Brain microvascular endothelial cell (primary cell): ENCODE measurements at regions not wholly inside any gene's neighbourhood (a gene's known extent, or its start where the extent isn't known, plus 50 kb on each side); places are given as distances from the start of the nearest gene placed in this dataset.
"Not testable (repeated sequence)": the region's sequence is repeated elsewhere in the genome, so short reads cannot be mapped to it uniquely, and the experiment has no call there.

ENCODE experiments used
- DNase-seq: peaks from one replicate; pipeline ENCODE4 v3.0.0-alpha.2; 2020
- H3K27ac ChIP-seq: fragments of 250-450 bp; sonication (Bioruptor Pico); 2 replicates; pipeline ENCODE4 v1.5.1; 2020; ENCODE audit warnings: mild to moderate bottlenecking, moderate library complexity
- H3K27me3 ChIP-seq: fragments of 250-450 bp; sonication (Bioruptor Pico); replicated peaks from 2 replicates; pipeline ENCODE4 v1.5.1; 2020; ENCODE audit warnings: mild to moderate bottlenecking
- H3K36me3 ChIP-seq: fragments of 250-450 bp; sonication (Bioruptor Pico); replicated peaks from 2 replicates; pipeline ENCODE4 v1.5.1; 2020; ENCODE audit warnings: mild to moderate bottlenecking
- H3K4me3 ChIP-seq: 2 replicates; pipeline ENCODE4 v1.5.1; 2011; ENCODE audit warnings: low read depth, mild to moderate bottlenecking, control low read depth, low read length, moderate library complexity
- in situ Hi-C: cut with HindIII; loops from 2 replicates; pipeline ENCODE4 v1.10.0; 2017; ENCODE audit warnings: low sequenced_read_pairs, low pct_ligation_motif_present
- TF ChIP-seq, protein P1 (sequence below): IDR thresholded peaks from 2 replicates; pipeline ENCODE4 v1.5.1; 2011; ENCODE audit warnings: low read depth, mild to moderate bottlenecking, moderate library complexity, low read length, control low read depth, inconsistent platforms; ENCODE audit errors: missing control alignments

DNA sequence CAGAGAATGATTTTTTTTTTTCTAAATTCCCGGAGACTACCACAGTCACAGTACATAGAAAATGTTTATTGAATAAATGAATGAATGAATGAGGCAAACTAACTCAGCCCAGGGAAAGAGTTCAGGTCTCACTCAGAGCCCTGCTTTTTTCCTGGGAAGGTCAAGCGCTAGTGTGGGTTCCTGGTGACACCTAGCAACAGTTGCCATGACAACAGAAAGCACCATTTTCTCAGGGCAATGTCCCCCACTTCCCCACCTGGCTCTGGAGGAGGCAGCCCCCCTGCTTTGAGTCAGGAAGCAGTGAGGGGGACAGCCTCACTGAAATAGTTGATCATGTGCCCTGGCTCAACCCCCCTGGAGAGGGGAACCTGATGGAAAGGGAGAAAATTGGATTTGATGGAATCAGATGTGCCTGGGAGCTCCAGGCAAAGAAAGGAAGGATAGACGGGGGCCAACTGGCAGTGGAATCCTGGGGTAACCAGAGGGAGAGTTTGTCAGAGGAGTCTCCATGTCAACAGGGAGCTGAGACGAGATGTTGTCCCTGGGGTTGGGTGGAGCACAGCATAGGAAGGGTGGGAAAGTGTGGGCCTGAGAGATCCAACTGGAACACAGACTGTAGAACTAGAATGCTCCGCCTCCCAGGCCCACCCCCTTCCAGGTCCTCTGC, 242.2 kb upstream of the CCL2 start:
- no peaks in the 10 kb centered on the region for H3K36me3 ChIP-seq
- no peak overlapping the region for H3K27ac ChIP-seq
- H3K27me3 ChIP-seq = no peaks in the 10 kb centered on the region
- no peak overlapping the region for H3K4me3 ChIP-seq
- TF ChIP-seq, protein P1, sequence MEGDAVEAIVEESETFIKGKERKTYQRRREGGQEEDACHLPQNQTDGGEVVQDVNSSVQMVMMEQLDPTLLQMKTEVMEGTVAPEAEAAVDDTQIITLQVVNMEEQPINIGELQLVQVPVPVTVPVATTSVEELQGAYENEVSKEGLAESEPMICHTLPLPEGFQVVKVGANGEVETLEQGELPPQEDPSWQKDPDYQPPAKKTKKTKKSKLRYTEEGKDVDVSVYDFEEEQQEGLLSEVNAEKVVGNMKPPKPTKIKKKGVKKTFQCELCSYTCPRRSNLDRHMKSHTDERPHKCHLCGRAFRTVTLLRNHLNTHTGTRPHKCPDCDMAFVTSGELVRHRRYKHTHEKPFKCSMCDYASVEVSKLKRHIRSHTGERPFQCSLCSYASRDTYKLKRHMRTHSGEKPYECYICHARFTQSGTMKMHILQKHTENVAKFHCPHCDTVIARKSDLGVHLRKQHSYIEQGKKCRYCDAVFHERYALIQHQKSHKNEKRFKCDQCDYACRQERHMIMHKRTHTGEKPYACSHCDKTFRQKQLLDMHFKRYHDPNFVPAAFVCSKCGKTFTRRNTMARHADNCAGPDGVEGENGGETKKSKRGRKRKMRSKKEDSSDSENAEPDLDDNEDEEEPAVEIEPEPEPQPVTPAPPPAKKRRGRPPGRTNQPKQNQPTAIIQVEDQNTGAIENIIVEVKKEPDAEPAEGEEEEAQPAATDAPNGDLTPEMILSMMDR = no peak
- in situ Hi-C loops = no loop called here
- DNase-seq = no peak

DNA sequence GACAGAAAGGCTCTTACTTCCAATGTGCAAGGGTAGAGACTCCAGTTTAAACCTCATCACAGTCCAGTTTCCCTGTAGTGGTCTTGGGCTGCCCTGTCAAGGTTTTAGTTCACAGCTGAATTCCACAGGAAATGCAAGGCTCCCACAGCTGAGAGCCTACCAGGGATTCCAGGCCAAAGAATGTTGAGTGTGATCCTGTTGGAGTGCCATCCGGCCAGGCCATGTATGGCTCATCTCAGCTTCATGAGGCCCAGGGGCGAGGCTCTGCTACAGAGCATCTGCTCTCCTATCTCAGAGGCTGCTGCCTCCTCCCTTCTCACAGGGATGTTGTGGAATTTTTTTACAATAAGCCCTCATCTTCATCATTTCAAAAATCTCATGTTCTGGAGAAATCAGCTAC, 239.8 kb upstream of the CCL2 start:
- no peak for DNase-seq
- no peak overlapping the region for H3K4me3 ChIP-seq
- in situ Hi-C loops = no loop called here
- H3K27ac ChIP-seq = no peak overlapping the region
- H3K36me3 ChIP-seq = no peaks in the 10 kb centered on the region
- TF ChIP-seq, protein P1 = no peak
- H3K27me3 ChIP-seq = no peaks in the 10 kb centered on the region

DNA sequence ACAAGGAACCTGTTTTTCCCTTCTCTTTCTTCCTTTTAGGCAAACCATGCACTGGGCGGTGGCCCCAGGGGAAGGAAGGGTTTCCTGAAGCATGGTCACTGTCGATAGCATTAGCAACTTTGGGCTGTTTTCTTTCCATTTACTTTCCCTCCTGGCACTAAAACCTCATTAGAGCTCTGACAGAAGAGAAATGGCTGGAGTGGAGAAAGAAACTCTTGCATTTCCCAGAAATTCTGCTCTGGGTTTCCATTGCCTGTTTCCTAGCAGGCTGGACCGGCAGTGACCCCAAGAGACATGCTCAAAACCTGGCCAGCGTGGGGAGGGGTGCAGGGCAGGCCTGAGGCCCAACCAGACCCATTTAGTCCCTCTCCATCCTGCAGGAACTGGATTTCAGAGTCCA, 230.7 kb upstream of the CCL2 start:
- in situ Hi-C loops = no loop called here
- no peak for DNase-seq
- Histone ChIP-seq H3K27ac (no peak overlapping the region), H3K4me3 (no peak overlapping the region), H3K27me3 (no peaks in the 10 kb centered on the region), H3K36me3 (no peaks in the 10 kb centered on the region)
- TF ChIP-seq, protein P1 = no peak

DNA sequence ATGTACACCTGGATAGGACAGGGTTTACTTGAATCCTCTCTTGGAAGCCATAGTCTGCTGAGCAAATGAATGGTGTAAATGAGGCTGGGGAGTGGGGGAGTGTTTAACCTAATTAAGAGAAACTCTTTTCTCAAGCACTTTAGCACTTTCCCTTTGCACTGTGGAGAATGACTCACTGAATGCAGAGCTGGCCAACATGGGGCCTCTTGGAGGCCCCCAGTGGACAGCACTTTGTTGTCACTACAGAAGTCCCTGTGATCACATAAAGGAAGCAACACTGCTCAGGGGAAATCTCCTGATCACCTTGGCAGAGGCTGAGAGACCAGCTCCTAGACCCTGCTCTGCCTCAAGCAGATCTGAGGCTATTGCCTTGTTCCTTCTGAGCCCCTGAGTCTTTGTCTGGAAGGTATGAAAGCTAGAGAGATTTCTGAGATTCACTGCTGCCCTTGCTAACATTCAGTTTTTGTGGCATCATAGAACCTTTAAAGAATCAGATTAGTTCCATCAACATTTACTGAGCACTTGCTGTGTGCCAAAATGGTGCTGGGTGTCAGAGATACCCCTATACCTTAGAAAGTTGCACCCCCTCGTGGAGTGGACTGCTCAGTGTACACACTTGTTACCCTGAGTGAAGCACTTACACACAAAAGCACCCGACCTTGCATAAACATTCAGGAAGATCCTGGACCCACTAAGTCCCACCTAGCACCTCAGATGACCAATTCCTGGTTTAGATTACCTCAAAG, 230.1 kb upstream of the CCL2 start:
- no peaks in the 10 kb centered on the region for H3K27me3 ChIP-seq
- TF ChIP-seq, protein P1 = no peak
- no peak overlapping the region for H3K4me3 ChIP-seq
- no peak overlapping the region for H3K27ac ChIP-seq
- in situ Hi-C loops = no loop called here
- DNase-seq = no peak
- H3K36me3 ChIP-seq = no peaks in the 10 kb centered on the region

DNA sequence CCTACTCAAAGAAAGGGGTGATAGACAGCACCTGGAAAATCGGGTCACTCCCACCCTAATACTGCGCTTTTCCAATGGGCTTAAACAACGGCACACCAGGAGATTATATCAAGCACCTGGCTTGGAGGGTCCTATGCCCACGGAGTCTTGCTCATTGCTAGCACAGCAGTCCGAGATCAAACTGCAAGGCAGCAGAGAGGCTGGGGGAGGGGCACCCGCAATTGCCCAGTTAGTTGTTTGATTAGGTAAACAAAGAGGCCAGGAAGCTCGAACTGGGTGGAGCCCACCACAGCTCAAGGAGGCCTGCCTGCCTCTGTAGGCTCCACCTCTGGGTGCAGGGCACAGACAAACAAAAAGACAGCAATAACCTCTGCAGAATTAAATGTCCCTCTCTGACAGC, 224.5 kb upstream of the CCL2 start:
- H3K27ac ChIP-seq, in situ Hi-C loops, H3K27me3 ChIP-seq, H3K36me3 ChIP-seq, H3K4me3 ChIP-seq, DNase-seq: not testable (repeated sequence)

DNA sequence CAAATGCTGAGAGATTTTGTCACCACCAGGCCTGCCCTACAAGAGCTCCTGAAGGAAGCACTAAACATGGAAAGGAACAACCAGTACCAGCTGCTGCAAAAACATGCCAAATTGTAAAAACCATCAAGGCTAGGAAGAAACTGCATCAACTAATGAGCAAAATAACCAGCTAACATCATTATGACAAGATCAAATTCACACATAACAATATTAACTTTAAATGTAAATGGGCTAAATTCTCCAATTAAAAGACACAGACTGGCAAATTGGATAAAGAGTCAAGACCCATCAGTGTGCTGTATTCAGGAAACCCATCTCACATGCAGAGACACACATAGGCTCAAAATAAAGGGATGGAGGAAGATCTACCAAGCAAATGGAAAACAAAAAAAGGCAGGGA, 222.8 kb upstream of the CCL2 start:
- H3K27me3 ChIP-seq, DNase-seq, H3K27ac ChIP-seq, H3K36me3 ChIP-seq, in situ Hi-C loops, H3K4me3 ChIP-seq: not testable (repeated sequence)

DNA sequence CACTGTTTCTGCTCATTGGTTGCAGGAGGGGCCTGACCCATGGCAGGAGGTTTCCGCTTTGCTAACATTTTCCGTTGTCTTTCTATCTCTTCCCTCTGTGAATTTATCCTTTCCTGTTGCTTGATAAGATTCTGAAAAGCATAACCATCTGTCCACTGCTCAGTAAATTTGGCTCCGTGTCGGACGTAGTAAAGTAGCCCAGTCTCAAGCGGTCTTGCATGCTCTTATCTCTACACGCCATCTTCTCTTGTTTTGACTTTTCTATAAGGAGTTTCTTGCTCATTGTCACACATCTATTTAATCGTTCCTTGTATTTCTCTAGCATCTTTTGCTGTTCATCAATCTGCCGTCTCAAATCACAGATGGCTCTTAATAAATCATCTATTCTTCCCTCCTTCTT, 216.3 kb upstream of the CCL2 start:
- H3K27ac ChIP-seq, DNase-seq, H3K27me3 ChIP-seq, H3K4me3 ChIP-seq, H3K36me3 ChIP-seq, in situ Hi-C loops: not testable (repeated sequence)

DNA sequence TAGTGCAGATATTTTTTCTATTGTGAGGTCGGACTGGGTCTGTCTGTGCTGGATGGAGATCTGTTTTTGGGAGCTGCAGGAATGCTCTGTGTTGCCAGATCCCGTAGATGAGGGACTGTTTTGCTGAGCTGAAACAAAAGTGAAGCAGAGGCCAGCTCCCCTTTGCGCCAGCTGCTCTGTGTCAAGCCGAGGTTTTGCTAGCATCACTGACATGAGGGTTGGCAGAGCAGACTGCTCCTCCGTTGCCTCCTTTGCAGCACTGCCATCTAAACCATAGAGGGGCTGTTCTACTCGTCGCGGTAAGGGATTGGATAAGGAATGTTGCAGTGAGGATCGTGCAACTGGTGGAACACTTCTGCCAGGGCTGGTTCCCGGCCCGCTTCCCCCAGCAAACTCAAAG, 215.9 kb upstream of the CCL2 start:
- H3K36me3 ChIP-seq, DNase-seq, H3K27ac ChIP-seq, H3K4me3 ChIP-seq, H3K27me3 ChIP-seq, in situ Hi-C loops: not testable (repeated sequence)

DNA sequence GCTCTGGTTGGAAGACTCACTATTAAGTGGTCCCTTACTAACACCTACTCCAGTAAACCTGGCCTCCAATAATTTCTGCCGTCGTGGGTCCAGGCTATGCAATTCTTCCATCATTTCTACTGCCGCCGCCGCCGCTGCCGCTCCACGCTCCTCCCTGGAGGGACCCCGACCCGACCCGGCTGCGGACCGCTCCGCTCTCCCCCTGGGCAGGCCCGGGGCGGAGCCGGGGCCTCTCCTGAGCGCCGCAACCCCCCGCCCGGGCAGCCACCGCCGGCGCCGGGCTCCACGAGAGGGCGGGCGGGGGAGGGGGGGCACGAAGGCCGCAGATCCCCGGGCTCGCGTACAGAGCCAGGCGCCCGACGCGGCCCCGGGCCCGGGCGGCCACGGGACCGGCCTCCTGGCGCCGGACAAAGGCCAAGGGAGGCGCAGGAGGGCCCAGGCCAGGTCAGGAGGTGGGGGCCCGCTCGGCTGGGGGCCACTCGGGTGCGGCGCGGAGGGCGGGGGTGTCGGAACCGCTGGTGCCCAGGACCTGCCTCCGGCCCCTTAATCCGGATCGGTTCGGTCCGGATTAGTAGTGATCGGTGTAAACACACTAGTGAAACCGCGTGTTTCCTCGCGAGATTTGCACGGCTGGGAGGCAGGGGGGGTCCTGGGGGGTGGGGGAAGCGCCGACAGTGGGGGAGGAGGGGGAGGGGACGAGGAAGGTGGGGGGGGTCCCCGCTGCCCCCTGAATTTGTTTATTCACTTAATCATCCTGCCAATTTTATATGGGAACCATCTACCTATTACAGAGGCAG, 215.1 kb upstream of the CCL2 start:
- in situ Hi-C loops, H3K27ac ChIP-seq, H3K27me3 ChIP-seq, H3K36me3 ChIP-seq, H3K4me3 ChIP-seq, DNase-seq: not testable (repeated sequence)
